Thoracic aorta (tissue), 2 donors: ENCODE measurements at regions not wholly inside any gene's neighbourhood (a gene's known extent, or its start where the extent isn't known, plus 50 kb on each side); places are given as distances from the start of the nearest gene placed in this dataset.

Source experiments
- ATAC-seq: fragments of 150-250 bp; one replicate; pipeline ENCODE4 v1.8.0; 2017; ENCODE audit warnings: low read depth; ENCODE audit not compliant: insufficient number of reproducible peaks, low FRiP score
- DNase-seq: peaks from one replicate; pipeline ENCODE4 v3.0.0-alpha.2; 2020; ENCODE audit warnings: low spot score
- H3K27ac ChIP-seq, 2 donors: fragments of 200-600 bp; sonication (generic); 1 replicate in 1 of 2; 2 replicates in 1 of 2; pipeline ENCODE4 v1.5.1; 2016; ENCODE audit warnings: mild to moderate bottlenecking in 2 of 2, moderate library complexity in 2 of 2
- H3K27me3 ChIP-seq: fragments of 200-600 bp; sonication (generic); replicated peaks from 2 replicates; pipeline ENCODE4 v1.6.0; 2016; ENCODE audit warnings: mild to moderate bottlenecking; ENCODE audit not compliant: insufficient read depth
- H3K36me3 ChIP-seq: fragments of 200-600 bp; sonication (generic); one replicate; pipeline ENCODE4 v1.5.1; 2016
- H3K4me1 ChIP-seq, 2 donors: fragments of 200-600 bp; sonication (generic); 1 replicate in 1 of 2; 2 replicates in 1 of 2; pipeline versions ENCODE4 v1.5.1 to v1.6.0; 2016; ENCODE audit warnings: low read depth in 2 of 2, mild to moderate bottlenecking in 1 of 2; ENCODE audit not compliant: control insufficient read depth in 1 of 2
- H3K4me3 ChIP-seq: fragments of 200-600 bp; sonication (generic); 2 replicates; pipeline ENCODE4 v1.5.1; 2016; ENCODE audit warnings: mild to moderate bottlenecking
- H3K9me3 ChIP-seq: fragments of 200-600 bp; sonication (generic); 2 replicates; pipeline ENCODE4 v1.5.1; 2016
- CTCF ChIP-seq: fragments of 200-600 bp; sonication (generic); IDR thresholded peaks from one replicate; pipeline ENCODE4 v1.5.1; 2019; ENCODE audit warnings: antibody characterized with exemption

GRCh38 chr6:109315341-109316110, 66.7 kb downstream of the CD164 start:
- Histone ChIP-seq H3K4me3 (no peak overlapping the region), H3K27me3 (no peaks in the 10 kb centered on the region), H3K36me3 (no peaks in the 10 kb centered on the region), H3K9me3 (no peaks in the 10 kb centered on the region), H3K4me1 (no peaks in the 10 kb centered on the region), H3K27ac (no peak overlapping the region)
- no peak for TF ChIP-seq CTCF
- DNase-seq (no peak), ATAC-seq (no peak)

GRCh38 chr6:109314313-109314712, 68.0 kb downstream of the CD164 start:
- H3K4me1 ChIP-seq = no peaks in the 10 kb centered on the region
- H3K27me3 ChIP-seq = no peaks in the 10 kb centered on the region
- no peak for TF ChIP-seq CTCF
- H3K36me3 ChIP-seq = no peaks in the 10 kb centered on the region
- no peak overlapping the region for H3K4me3 ChIP-seq
- ATAC-seq = no peak
- no peaks in the 10 kb centered on the region for H3K9me3 ChIP-seq
- no peak for DNase-seq
- no peak overlapping the region for H3K27ac ChIP-seq

GRCh38 chr6:109313139-109313538, 69.1 kb downstream of the CD164 start:
- DNase-seq (no peak), ATAC-seq (no peak)
- H3K9me3 ChIP-seq = no peaks in the 10 kb centered on the region

GRCh38 chr6:109311471-109311870, 70.8 kb downstream of the CD164 start:
- H3K4me3 ChIP-seq = no peak overlapping the region
- ATAC-seq = no peak
- no peaks in the 10 kb centered on the region for H3K9me3 ChIP-seq
- H3K4me1 ChIP-seq = peaks cover 8 to 12% of the 10 kb centered on the region in 2 donors
- no peaks in the 10 kb centered on the region for H3K36me3 ChIP-seq
- H3K27me3 ChIP-seq = no peaks in the 10 kb centered on the region
- no peak for TF ChIP-seq CTCF
- no peak overlapping the region for H3K27ac ChIP-seq
- no peak for DNase-seq

More at GRCh38 chr6:109313139-109313538, 69.1 kb downstream of the CD164 start:
- H3K36me3 ChIP-seq = no peaks in the 10 kb centered on the region
- no peaks in the 10 kb centered on the region for H3K27me3 ChIP-seq
- H3K4me1 ChIP-seq = peaks cover 4 to 5% of the 10 kb centered on the region in 2 donors
- no peak overlapping the region for H3K4me3 ChIP-seq
- TF ChIP-seq CTCF = no peak
- no peak overlapping the region for H3K27ac ChIP-seq

GRCh38 chr6:109309917-109310316, 72.3 kb downstream of the CD164 start:
- no peaks in the 10 kb centered on the region for H3K9me3 ChIP-seq
- H3K4me1 ChIP-seq = peaks cover 8 to 14% of the 10 kb centered on the region in 2 donors
- TF ChIP-seq CTCF = no peak
- H3K36me3 ChIP-seq = no peaks in the 10 kb centered on the region
- no peaks in the 10 kb centered on the region for H3K27me3 ChIP-seq
- H3K4me3 ChIP-seq = no peak overlapping the region
- DNase-seq (no peak), ATAC-seq (no peak)
- no peak overlapping the region for H3K27ac ChIP-seq
